GM18499 (cell line): ENCODE measurements at regions not wholly inside any gene's neighbourhood (a gene's known extent, or its start where the extent isn't known, plus 50 kb on each side); places are given as distances from the start of the nearest gene placed in this dataset.

Experiments
- ATAC-seq: cut with Tn5 transposase; IDR thresholded peaks from one replicate; pipeline ENCODE4 v1.9.1; 2021; ENCODE audit warnings: moderate number of reproducible peaks; ENCODE audit not compliant: insufficient read depth, unreplicated experiment

DNA sequence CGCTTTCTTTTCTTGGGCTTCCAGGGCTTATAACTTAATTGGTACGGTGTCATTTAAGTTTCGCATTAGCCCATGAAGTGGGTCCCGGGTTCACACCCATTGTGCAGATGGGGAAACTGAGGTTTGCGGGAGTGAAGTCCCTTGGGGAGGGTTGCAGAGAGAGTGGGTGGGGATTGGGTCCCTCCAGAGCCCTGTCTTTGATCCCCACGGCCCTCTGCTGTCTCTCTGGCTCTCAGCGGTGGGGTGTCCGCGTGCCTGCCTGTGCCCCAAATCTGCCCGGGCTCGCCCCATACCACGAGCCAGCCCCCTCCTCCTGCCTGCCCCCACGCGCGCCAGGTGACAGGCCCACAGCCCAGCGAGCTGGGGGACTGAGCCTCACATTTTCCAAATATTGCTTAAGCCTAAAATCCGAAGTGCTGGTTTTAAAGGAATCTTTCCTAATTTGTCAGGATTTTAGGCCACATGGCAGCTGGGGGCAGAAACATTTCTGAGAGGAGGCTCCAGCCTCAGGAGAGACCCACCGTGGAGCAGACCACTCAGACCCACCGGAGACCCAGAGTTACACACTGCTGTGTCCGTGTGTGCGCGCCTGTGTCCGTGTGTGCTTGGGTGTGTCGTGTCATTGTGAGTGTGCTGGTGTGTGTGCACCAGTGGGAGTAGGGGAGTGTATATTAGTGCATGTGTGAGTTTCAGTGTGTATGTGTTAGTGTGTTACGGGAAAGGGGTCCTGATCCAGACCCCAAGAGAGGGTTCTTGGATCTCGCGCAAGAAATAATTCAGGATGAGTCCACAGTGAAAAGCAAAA lies 159.5 kb upstream of the IER5L start:
- ATAC-seq, result no peak

DNA sequence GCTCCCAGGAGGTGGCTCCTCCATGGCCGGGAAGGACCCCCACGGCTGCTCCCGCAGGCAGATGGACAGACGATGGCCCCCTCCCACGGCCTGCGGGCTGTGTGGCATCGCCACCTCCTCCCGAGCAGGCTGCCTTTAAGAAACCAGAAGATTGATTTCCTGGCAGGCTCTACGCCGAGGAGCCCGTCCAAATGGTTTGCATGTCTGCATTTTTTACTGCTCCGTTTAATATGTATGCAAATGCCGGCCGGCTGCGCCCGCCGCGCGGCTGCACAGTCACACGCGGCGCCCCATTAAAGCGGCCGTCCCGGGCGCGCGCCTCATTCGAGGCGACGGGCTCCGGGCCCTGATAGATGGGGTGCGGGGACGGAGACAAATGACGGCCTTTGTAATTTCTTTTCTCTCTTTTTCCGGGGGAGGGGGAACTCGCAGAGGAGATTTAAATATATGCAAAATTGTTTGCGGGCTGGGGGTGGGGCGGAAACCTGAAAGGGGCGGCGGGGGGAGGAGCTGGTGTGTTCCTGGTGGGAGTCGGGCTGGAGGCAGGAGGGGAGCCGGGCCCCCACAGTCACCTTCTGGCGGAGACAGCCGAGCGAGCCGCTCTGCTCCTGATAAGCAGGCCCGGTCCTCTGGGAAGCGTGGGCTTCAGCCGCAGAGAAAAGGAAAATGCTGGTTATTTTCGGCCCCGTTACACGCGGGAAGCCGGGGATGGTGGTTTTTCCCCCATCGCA lies 158.7 kb upstream of the IER5L start:
- ATAC-seq, result no peak

DNA sequence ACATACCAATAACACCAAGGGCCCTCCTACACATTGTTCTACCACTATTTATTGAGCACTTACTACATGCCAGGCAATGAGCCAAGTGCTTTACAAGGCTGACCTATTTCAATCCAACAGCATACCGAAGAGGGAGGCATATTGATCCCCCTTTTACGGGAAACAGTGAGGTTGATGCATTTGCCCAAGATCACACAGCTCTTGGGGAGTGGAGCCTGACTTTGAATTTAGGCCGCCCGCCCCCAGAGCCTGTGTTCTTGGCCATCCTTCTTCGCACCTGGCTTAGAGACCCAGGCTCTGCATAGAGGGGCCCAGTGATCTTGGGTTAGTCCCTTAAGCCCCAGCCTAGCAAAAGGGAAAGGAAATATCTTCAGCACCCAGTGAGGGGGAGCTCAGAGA lies 158.1 kb upstream of the IER5L start:
- no peak for ATAC-seq

DNA sequence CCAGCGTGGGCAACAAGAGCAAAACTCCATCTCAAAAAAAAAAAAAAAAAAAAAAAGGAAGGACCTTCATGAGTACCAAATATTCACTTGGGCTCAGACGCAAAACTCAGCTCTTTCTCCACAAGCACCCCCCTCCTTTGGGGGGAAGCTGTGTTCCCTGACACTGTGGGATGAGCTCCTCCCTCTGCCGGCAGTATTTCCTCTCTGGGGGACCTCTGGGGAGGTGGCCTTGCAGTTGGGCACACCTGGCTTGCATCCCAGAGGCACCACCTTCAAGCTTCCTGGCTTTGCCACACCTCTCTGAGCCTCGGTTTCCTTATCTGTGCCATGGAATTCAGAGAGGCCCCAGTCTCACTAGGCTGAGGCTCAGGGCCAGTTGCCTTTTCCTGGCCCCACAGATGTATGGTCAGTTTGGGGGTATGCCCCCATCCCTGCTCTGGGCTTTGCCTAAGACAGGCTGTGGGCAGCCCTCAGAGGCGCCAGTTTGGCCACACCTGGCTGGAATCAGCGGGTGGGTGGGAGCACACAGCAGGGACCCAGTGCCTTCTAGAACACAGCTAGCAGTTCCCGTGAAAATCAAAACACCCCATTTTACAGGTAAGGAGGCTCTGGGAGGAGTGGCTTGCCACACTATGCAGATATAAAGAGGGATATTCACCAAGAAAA lies 157.5 kb upstream of the IER5L start:
- no peak for ATAC-seq

DNA sequence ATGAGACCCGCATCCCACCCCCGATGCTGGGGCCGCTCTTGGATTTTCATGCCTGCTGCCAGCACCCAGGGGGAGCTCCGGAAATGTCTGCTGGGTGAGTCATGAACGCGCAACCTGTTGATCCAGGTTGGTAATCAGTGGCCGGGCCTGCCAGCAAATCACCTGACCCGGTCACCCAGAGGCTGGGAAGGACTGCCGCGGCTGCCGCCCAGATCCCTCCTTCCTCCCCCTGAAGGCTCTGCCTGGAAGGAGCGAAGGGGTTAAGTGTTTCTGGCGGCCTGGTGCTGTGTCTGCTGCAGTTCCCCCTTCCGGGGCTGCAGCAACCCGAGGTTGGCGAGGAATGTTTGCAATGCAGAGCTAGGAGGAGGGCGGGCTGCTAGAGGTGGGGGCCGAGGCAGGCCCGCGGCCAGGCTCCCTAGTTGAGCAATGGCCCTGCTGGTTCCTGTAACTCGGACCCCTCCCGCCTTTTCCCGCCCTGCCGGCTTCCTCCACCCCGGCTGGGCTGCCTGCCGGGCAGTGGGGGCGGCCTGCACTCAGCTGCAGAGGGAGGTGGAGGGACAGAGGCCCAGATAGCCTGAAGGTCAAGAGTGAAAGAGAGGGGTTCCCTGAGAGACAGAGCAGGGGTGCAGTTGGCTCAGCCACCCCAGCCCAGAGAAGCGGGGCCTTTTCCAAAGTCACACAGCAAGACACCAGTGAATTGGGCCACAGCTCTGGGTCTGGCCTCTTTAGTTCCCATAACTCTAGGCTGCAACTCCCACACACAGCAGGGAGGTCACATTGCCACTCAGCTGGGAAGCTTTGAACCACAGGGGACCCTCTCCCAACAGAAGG lies 156.3 kb upstream of the IER5L start:
- ATAC-seq, result no peak

DNA sequence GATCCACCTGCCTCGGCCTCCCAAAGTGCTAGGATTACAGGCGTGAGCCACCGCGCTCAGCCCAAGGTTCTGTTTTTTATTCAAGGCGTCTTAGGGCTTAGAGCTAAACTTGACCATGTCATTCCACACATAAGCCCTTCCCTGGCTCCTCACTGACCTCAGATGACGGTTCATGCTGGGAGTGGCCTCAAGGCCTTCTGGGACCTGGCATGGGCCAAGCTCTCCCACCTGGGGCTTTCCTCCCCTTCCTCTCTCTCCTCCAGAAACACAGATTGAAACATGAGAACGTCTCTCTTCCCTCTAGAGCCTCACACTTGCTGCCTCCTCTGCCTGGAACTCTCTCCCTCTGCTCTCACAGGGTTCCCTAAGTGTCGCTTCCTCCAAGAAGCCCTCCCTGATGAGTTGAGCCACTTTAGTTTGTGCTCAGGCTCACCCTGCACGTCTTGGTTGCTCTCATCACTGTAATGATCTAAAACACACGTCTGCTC lies 155.6 kb upstream of the IER5L start:
- ATAC-seq, result no peak

DNA sequence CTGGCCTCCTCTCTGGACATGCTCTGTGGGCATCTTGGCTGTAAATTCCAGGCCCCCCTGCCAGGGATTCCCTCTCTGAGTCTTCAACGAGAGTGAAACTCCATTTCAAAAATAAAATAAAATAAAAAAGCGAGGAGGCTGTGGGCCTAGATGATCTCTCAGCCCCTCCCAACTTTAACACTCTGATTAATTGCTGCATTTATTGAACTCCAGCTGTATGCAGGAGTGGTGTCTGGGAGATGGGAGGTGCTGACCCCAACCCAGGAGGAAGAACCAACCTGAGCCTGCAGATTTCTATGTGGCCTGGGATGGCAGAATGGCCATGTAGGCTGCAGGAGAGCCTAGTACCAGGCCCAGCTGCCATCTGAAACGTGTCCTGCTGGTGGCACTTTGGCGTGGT lies 154.5 kb upstream of the IER5L start:
- no peak for ATAC-seq

DNA sequence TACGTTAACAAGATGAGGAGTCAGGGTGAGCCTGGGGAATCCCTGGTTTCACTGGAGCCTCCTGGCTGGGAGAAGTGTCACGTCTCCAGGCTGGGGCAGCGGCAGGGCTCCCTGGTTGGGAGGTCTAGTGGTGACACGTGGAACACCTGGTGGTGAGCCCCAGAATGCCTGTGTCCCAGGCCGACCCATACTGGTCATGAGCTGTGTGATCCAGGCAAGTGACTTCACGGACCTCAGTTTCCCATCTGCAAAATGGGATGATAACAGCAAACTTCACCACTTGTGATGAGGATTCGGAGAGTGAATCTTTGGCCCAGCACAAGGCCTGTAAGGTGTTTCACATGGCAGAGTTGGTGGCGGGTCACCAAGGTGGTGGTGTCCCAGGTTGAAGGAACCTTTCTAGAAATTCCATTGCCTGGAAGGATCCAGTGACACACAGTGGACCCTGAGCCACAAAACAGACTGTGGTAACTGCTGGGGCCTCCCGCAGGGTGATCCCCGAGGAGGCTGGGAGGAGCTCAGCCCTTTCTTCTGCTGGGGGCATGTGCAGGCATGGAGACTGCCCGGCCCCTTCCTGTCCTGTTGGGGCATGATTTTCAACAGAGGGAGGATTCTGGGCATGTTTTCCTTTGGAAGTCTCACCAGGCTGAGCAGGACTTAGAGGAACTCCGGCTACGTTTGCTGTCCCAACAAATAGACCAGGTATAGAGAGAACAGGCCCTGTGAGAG lies 153.9 kb upstream of the IER5L start:
- no peak for ATAC-seq

DNA sequence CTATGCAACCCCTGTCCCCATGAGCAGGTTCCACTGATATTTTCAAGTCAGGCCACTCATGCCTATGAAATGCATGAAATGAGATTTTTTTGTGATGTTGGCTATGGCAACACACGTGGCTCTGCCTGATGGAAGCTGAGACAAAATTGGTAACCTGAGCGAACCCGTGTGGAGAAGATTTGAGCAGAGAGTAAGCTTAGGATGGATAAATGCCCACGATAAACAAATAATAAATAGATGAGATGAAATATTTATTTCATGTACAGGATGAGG lies 153.4 kb upstream of the IER5L start:
- no peak for ATAC-seq

DNA sequence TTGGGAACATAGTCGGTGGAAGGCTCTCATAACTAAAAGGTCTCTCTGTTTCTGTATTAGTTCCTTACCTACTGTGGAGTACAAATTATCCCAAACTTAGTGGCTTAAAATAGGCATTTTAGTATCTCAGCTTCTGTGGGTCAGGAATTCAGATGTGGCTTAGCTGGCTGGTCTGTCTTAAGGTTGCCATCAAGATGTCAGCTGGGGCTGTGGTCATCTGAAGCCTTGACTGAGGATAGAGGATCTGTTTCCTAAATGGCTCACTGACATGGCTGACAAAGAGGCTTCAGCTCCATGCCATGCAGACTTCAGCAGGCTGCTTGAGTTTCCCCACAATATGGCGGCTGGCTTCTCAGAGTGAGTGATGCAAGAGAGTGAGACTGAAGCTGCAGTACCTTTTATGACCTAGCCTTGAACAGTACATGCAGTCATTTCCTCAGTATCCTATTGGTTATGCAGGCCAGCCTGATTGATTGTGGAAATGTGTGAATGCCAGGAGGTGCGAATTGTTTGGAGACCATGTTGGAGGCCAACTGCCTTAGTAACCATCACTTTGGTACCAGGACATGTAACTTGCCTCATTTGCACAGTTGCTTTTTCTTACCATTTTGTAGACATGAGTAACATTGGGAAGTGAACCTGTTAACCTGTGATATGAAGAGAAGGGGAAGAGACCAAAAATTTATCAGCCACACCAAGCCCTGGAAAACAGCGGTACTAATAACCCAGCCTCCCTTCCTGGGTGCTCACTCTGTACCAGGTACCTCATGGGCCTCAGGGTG lies 152.8 kb upstream of the IER5L start:
- no peak for ATAC-seq

DNA sequence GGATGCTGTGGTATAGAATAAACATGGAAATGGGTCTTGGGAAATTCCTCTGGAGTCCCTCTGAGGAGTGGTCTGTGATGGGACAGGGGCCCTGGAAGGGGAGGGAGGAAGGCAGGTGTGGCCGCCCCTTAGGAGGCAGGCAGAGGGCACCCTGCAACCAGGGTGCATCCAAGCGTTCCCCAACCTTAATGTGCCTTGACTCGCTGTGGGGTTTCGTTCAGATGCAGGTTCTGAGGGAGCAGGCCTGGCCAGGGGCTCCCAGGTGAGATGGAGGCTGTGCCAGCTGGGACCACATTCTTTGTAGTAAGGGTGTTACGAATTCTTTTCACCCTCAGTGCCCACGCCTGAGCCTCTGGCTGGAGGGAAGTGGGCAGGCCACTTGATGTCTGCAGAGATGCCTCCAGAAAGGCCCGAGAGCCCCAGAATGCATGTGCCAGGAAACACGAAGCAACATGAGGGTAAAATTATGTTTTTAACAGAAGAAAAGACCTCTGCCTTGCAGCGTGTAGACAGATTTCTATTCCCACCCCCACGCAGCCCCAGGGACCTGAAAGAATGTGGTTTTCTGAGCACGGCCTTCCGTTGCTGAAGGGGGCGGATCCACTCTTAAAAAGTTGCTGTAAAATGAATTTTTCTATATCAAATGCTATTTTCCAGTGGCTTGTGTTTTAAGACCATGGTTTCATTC lies 150.4 kb upstream of the IER5L start:
- no peak for ATAC-seq

DNA sequence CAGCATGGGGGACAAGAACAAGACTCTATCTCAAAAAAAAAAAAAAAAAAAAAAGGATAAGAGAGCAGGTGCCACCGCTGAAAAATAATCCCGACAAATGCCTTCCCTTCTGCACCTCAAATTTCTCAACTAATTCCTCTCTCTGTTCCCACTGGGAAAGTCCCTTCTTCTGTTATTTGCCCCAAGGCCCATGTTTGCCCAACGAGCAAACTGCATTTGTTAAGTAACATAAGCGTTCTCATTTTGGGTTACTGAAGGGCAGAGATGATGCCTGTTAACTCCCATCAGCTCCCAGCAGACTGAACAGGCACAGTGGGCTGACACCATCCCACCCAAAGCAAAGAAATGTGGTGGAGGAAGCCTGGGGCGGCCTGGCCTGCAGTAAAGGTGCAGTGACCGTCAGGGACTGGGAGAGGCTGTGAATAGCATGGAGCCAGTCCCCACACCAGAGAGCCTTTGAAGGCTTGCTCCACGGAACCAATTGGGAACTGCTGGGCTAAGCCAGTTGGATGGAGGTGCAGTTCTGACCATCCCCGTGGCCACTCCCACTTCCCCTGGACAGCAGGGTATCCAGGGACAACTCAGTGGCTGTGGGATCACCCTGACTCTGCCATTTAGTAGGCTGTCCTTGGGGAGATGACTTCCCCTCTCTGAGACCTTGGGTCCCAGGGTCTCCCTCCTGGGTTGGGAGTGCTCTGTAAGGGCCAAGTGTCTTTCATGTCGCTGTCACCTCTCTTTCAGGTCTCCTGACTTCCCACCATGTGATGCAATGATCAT lies 149.7 kb upstream of the IER5L start:
- no peak for ATAC-seq

DNA sequence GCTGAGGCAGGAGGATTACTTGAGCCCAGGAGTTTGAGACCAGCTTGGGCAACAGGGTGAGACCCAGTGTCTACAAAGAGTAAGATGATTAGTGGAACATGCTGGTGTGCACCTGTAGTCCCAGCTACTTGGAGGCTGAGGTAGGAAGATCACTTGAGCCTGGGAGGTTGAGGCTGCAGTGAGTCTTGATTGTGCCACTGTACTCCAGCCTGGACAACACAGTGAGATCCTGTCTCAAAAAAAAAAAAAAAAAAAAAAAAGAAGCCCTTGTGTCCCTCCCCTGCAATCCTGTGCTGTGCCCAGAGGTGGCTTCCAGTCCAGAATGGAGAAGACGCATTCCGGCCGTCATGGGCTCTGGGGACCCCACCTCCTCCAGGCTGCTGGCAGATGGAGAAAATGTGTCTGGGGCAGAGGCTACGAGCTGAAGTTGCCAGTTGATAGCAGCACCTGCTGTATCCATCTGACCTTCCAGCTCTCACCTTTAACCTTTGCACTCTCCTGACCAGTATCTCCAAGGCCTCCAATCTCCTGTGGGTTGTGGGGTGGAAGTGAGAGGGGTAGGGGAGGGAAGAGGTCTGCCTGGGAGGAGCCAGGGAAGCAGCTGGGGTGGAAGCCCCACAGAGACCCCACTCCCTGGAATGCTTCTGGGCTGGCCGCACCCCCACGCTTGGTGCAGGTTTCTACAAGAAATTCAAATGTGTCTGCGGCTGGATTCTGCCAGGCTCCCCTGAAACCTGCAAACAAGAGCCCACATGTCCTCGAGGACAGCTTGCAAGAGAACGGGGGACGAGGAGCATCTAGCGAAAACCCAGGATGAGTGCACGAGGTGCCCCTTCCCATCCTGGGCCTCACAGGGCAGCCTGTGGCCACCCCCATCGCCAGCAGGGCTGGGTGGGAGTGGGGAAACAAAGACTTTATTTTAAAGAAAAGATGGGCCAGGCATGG lies 148.3 kb upstream of the IER5L start:
- ATAC-seq, result no peak

DNA sequence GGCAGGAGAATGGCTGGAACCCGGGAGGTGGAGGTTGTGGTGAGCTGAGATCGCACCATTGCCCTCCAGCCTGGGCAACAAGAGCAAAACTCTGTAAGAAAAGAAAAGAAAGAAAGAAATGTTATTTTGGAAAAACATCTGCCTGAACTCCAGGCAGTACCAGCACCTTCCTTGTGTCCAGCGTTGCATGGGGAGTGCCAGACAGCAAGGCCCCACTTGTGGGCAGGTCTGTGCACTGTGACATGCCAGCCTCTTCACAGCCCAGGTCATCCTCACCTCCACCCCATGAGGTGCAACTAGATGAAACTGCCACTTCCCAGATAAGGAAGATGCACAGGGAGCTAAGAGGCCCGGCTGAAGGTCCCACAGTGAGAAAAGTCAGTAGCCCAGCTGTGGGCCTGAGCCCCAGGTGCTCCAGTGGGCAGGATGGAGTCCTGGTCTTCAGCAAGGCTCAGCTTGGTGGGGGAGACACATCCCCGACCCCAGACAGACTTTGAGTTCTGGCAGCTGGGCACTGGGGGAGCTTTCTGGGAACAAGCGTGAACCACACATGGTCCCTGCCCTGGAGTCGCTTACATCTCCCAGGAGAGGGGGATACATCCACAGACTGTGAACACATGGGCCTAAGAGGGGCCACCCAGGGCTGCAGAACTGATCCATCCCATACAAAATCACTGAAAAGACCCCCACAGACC lies 146.9 kb upstream of the IER5L start:
- ATAC-seq, result no peak

DNA sequence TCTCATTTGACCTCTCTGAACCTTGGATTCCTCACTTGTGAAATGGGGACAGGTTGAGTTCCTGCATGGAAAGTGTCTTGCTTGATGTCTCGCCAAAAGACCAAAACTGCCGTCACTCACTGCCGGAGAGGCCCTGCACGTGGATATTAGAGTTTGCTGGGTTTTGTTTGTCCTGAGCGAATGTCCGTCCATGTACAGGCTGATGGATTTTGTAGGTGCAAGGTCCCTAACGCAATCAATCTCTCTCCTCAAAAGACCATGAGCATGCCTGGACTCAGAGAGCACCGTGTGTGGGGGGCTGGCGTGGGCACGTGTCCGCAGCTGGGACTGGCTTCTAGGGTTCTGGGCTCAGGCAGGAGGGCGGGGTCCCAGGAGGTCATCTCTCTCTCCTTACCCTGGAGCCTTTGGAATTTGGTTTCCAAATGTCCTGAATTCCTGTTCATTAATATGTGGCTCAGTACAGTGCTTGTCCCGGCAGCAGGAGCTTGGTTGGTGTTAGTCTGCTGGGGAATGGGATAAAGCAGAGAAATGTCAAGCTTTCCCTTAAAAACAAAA lies 146.0 kb upstream of the IER5L start:
- no peak for ATAC-seq
